GM19467 (cell line): ENCODE measurements at regions not wholly inside any gene's neighbourhood (a gene's known extent, or its start where the extent isn't known, plus 50 kb on each side); places are given as distances from the start of the nearest gene placed in this dataset.
"Not testable (repeated sequence)": the region's sequence is repeated elsewhere in the genome, so short reads cannot be mapped to it uniquely, and the experiment has no call there.

Experiments
- ATAC-seq: cut with Tn5 transposase; IDR thresholded peaks from one replicate; pipeline ENCODE4 v1.9.1; 2021; ENCODE audit warnings: mild to moderate bottlenecking, moderate library complexity; ENCODE audit not compliant: unreplicated experiment

DNA sequence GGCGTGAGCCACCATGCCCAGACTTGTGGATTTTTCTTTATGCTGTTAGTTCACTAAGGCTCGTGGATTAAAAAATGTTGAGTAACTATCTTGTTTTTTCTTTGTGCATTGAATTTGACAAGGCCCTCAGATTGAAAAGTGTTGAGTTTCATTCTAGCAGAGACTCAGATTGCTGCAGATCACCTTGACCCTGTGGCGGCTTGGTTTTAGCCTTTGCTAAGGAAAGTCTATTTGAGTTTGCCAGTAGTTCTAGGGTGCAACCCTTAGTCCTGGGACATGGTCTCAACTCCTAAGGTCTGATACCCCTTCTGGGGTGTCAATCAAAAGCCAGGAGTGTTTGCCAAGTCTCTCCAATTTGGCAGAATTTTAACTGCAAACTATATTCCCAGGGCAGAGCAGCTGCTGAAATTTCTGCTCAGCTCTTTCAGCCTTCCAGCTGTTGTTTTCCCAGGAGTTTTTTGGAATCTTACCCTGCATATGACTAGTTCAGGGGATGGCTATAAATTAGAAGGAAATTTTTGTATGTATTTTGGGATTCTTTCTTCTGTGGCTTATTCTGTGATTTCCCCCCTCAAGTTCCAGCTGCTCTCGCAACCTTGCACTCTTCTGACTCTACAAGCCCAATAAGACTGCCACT, 84.3 kb upstream of the HAND1 start:
- ATAC-seq = no peak

GRCh38 chr5:154559398-154560276, 81.6 kb upstream of the HAND1 start:
- ATAC-seq = no peak

GRCh38 chr5:154557548-154557947, 79.5 kb upstream of the HAND1 start:
- no peak for ATAC-seq

DNA sequence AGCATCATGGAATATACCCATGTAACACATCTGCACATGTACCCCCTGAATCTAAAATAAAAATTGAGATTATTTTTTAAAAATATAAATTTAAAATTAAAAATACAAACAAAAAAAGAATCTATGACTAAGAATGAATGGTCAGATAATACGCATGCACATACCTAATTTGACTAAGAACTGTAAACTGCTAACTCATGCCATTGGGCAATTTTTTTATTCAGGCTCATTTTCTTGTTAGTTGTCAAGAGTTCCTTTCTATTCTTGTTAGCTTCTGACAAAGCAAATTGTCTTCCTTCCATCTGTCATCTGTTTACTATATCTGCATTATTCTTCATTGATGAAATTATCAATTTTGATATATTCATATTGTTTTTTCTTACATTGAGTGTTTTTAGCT, 69.5 kb upstream of the HAND1 start:
- ATAC-seq = no peak

- no peak for ATAC-seq
These were observed 68.7 kb upstream of the HAND1 start for GRCh38 chr5:154546719-154547118.

GRCh38 chr5:154544646-154545045, 66.6 kb upstream of the HAND1 start:
- no peak for ATAC-seq

GRCh38 chr5:154543380-154543779, 65.4 kb upstream of the HAND1 start:
- ATAC-seq = no peak

DNA sequence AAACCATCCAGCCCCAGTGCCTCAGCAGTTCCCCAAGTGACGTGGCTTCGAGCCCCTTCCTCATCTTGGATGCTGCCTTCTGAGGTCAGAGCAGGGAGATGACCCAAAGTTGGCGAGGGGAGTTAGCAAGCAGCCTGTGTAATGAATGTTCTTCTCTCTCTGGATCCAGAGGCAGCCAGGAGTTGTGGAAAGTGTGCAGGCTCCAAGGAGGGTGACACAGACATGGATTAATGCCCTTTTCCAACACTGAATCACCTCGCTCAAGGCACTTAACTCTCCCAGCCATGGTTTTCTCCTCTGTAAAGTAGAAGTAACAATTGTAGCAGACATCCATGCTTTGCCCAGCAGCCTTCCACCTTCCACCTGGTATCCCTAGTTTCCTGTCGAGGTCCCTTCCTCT, 64.6 kb upstream of the HAND1 start:
- ATAC-seq = no peak

GRCh38 chr5:154542000-154542399, 64.0 kb upstream of the HAND1 start:
- ATAC-seq = no peak

GRCh38 chr5:154541553-154541952, 63.5 kb upstream of the HAND1 start:
- ATAC-seq = no peak

DNA sequence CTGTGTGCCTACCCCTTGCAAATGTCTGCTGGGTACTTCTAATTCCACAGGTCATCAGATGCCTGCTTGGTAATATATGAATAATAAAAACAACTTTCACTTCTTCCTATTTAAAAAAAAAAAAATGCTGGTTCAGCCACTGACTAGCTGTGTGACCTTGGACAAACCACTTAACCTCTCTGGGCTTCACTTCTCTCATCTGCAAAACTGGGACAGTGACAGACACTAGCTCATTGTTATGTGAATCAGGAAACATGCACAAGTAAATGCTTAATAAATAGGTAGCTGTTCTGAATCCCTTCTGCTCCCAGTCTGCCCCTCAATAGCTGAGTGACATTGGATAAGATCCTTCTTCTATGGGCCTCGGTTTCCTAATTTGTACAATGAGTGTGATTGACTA, 62.6 kb upstream of the HAND1 start:
- ATAC-seq = no peak

DNA sequence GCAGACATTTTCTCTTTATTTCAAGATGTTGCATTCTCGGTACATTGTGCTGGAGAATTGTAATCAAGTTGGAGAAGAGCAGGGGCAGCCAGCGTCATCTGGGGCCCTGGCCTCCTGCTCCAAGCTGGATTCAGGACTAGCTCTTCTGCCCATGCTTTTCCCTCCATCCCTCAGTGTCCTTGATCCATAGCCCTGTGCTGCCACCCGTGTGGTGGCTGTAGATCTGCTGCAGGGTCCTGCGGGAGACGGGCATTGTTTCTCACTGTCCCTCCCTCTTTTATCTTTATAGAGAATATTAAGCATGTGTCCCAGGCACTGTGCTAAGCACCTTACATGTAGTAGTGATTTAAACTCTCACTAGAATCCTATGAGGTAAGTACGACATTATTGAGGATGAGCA, 60.5 kb upstream of the HAND1 start:
- no peak for ATAC-seq

DNA sequence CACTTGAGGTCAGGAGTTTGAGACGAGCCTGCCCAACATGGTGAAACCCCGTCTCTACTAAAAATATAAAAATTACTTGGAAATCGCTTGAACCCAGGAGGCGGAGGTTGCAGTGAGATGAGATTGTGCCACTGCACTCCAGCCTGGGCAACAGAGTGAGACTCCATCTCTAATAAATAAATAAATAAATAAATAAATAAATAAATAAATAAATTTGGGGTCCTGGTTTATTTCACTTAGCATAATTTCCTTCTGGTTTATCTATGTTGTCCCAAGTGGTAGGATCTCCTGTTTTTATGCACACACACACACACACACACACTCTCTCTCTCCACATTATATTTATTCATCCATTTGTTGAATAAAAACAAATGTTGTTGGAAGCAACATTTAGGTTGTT, 58.4 kb upstream of the HAND1 start:
- ATAC-seq = not testable (repeated sequence)

DNA sequence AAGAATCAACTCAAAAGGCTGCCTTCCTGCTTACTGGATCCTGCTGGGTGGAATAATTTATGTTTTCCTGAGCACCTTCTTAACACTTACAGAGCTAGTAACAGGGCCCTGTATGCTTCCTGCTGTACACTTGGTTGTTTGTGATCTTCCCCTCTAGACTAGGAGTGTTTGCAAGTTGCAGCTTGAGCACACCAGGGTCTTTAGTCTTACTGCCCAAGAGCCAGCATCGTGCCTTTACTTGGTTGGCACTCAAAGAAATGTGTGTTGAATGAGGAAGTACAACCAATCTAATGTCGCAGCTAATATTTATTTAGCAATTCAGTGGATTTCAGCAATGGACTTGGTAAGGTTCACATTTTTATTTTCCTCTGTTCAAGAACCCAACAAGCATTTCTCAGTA, 57.5 kb upstream of the HAND1 start:
- no peak for ATAC-seq

DNA sequence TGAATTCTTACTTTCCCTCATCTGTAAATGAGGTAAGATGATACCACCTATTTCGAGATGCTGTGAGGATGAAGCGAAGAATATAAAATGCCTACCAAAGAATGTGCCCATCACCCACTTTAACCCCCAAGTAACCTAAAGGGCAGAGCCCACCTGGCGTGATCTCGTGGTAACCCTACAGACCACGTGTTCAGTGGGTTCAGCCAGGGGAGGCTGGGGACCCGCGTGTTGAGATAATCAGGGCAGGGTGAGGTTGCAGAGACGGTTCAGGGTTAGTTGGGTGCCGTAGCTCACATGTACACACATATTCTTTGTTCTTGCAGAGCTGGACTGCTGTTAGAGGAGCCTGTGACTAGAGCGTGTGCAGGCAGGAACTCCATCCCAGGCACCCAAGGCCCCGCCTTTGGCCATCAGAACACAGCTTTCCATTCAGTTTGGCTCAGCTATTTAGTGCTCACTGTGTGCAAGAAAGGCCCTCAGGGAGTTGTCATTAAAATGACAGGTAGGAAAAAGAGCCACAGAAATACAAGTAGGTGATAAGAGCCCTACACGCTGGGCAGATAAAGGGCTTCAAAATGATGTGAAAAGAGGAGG, 56.5 kb upstream of the HAND1 start:
- ATAC-seq = no peak

GRCh38 chr5:154529282-154529681, 51.3 kb upstream of the HAND1 start:
- ATAC-seq = no peak

DNA sequence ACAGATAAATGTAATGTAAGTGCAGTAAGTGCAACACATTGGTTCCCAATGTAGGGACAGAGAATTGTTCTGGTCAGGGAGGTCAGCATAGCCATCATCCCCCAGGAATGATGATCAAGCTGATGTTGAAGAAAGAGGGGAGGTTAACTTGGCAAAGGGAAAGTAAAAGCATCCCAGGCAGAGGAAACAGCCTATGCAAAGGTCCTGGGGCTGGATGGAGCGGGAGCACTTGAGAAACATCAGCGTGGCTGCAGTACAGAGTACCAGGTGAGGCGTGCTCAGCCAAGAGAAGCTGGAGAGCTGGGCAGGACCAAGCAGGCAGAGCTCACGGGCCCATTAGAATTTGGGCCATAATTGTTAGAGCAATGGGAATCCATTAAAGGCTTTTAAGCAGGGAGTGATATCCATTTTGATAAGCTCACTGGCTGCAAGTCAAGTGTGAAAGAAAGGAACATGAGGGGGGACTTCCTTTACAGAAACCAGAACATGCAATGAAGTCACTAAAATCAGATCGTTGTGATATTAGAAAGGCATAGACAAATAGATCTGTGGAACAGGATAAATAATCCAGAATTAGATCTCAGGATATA, 50.1 kb upstream of the HAND1 start:
- ATAC-seq = no peak
